ENCODE measurements at regions not wholly inside any gene's neighbourhood (a gene's known extent, or its start where the extent isn't known, plus 50 kb on each side); places are given as distances from the start of the nearest gene placed in this dataset.
A peak's percentile ranks its signal among the peaks of the same experiment; 100 is the strongest.

DNA sequence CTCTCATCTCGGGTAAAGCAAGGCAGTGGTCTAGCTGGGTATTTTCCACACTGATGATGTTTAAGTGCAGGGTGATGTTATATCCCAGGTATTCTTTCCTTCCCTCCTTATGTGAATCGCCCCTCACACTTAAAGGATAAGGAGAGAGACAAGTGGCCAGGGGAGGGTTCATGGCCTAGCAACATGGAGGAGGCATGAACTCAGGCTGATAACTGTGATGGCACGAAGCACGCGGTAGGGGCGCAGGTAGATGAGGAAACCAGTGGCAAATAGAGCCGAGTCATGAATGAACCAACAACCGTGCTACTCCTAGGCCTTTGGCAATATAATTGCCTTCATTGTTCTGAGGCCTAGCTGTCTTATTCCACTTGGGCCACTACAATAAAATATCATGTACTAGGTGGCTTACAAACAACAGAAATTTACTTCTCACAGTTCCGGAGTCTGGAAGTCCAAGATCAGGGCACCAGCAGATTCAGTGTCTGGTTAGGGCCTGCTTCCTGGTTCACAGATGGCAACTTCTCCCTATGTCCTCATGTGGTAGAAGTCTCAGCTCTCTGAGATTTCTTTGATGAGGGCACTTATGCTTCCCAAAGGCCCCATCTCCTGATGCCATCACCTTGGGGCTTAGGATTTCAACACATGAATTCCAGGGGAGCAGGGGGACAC is 56.0 kb upstream of the PIK3CG start:
- Histone ChIP-seq H2AFZ (ENCODE audit: insufficient read depth, low read depth, low read length, poor library complexity, severe bottlenecking) (no peak overlapping the region), H3K36me3 (replicated peaks in 1 of 2; ENCODE audit: control extremely low read depth in 1 of 2, control insufficient read depth in 1 of 2, extremely low read depth in 1 of 2, insufficient read depth in 2 of 2, low read length in 1 of 2) (no peaks in the 10 kb centered on the region), H3K4me3 (ENCODE audit: control extremely low read depth in 1 of 5, extremely low read depth in 1 of 5, insufficient read depth in 1 of 5, low read depth in 2 of 5, low read length in 4 of 5) (no peak overlapping the region), H3K79me2 (ENCODE audit: control insufficient read depth, insufficient read depth, low read length) (no peaks in the 10 kb centered on the region), H3K27ac (ENCODE audit: low read length in 2 of 2) (no peak overlapping the region), H3K4me1 (ENCODE audit: control insufficient read depth in 2 of 2, insufficient read depth in 2 of 2, low read length in 2 of 2) (peaks cover 12 to 15% of the 10 kb centered on the region in 2 donors), H3K4me2 (replicated peaks; ENCODE audit: low read depth, low read length, poor library complexity, severe bottlenecking) (no peak overlapping the region), H3K9me3 (ENCODE audit: control extremely low read depth in 1 of 3, control insufficient read depth in 2 of 3, insufficient read depth in 1 of 3, low read length in 2 of 3) (no peaks in the 10 kb centered on the region), H3K27me3 (replicated peaks in 1 of 4; ENCODE audit: control extremely low read depth in 1 of 4, control insufficient read depth in 3 of 4, insufficient read depth in 4 of 4, low read length in 3 of 4) (no peaks in the 10 kb centered on the region), H4K20me1 (ENCODE audit: control insufficient read depth, insufficient read depth, low read length, poor library complexity, severe bottlenecking) (no peaks in the 10 kb centered on the region), H3K9ac (ENCODE audit: low read length) (no peak overlapping the region)
- peaks cover 16% of the 10 kb centered on the region for H3K4me1 Mint-ChIP-seq
- H3K27me3 Mint-ChIP-seq = peaks cover 4% of the 10 kb centered on the region
- ATAC-seq (ENCODE audit: low read depth) (no peak), DNase-seq (no peak)
- TF ChIP-seq CTCF (IDR thresholded peaks at IDR 0.05) (no peak), EZH2 (IDR thresholded peaks at IDR 0.05; ENCODE audit: borderline replicate concordance, insufficient read depth, low read depth, low read length, poor library complexity, severe bottlenecking) (no peak)
- no peaks in the 10 kb centered on the region for H3K9me3 Mint-ChIP-seq (ENCODE audit: insufficient read depth)
- ChIA-PET POLR2A (no interaction called here), CTCF (interaction anchor here (1.5 kb wide), 1 partner anchor 16 kb away, joined by 4 read pairs; no protein-coding TSS in a partner anchor)
- no peak overlapping the region for H3K27ac Mint-ChIP-seq
- WGBS (ENCODE audit: insufficient coverage) = 96% methylated on average over 8 of the region's 9 CpGs
- intact Hi-C loops (cut with micrococcal nuclease) = no loop called here
- H3K4me3 Mint-ChIP-seq = no peak overlapping the region

- H3K4me2 ChIP-seq (replicated peaks; ENCODE audit: low read depth, low read length, poor library complexity, severe bottlenecking) = peak overlapping the region; percentile 47
- no peaks in the 10 kb centered on the region for H4K20me1 ChIP-seq (ENCODE audit: control insufficient read depth, insufficient read depth, low read length, poor library complexity, severe bottlenecking)
- Mint-ChIP-seq H3K4me1 (peaks cover 16% of the 10 kb centered on the region), H3K4me3 (peak overlapping the region; percentile 13), H3K27me3 (no peaks in the 10 kb centered on the region), H3K9me3 (ENCODE audit: insufficient read depth) (no peaks in the 10 kb centered on the region), H3K27ac (peak overlapping the region; percentile 27)
- DNase-seq (no peak), ATAC-seq (ENCODE audit: low read depth) (no peak)
- no peak overlapping the region for H2AFZ ChIP-seq (ENCODE audit: insufficient read depth, low read depth, low read length, poor library complexity, severe bottlenecking)
- TF ChIP-seq EZH2 (IDR thresholded peaks at IDR 0.05; ENCODE audit: borderline replicate concordance, insufficient read depth, low read depth, low read length, poor library complexity, severe bottlenecking) (no peak), CTCF (IDR thresholded peaks at IDR 0.05) (no peak)
- no peaks in the 10 kb centered on the region for H3K79me2 ChIP-seq (ENCODE audit: control insufficient read depth, insufficient read depth, low read length)
- intact Hi-C loops (cut with micrococcal nuclease) = no loop called here
- no peaks in the 10 kb centered on the region for H3K36me3 ChIP-seq (replicated peaks in 1 of 2; ENCODE audit: control extremely low read depth in 1 of 2, control insufficient read depth in 1 of 2, extremely low read depth in 1 of 2, insufficient read depth in 2 of 2, low read length in 1 of 2)
- H3K9ac ChIP-seq (ENCODE audit: low read length) = no peak overlapping the region
- H3K27ac ChIP-seq (ENCODE audit: low read length in 2 of 2) = peak overlapping the region in 1 of 2 donors; percentile 28
- peaks cover 12 to 15% of the 10 kb centered on the region in 2 donors for H3K4me1 ChIP-seq (ENCODE audit: control insufficient read depth in 2 of 2, insufficient read depth in 2 of 2, low read length in 2 of 2)
- no peaks in the 10 kb centered on the region for H3K27me3 ChIP-seq (replicated peaks in 1 of 4; ENCODE audit: control extremely low read depth in 1 of 4, control insufficient read depth in 3 of 4, insufficient read depth in 4 of 4, low read length in 3 of 4)
- WGBS (ENCODE audit: insufficient coverage) = no CpG with 5 or more reads among the region's 3 CpGs
- no peaks in the 10 kb centered on the region for H3K9me3 ChIP-seq (ENCODE audit: control extremely low read depth in 1 of 3, control insufficient read depth in 2 of 3, insufficient read depth in 1 of 3, low read length in 2 of 3)
- ChIA-PET POLR2A (no interaction called here), CTCF (interaction anchor here (1.2 kb wide), 1 partner anchor 18 kb away, joined by 5 read pairs; no protein-coding TSS in a partner anchor)
- H3K4me3 ChIP-seq (ENCODE audit: control extremely low read depth in 1 of 5, extremely low read depth in 1 of 5, insufficient read depth in 1 of 5, low read depth in 2 of 5, low read length in 4 of 5) = no peak overlapping the region
Measured at GRCh38 chr7:106811472-106811871, 53.6 kb upstream of the PIK3CG start.
